ENCODE measurements at regions not wholly inside any gene's neighbourhood (a gene's known extent, or its start where the extent isn't known, plus 50 kb on each side); places are given as distances from the start of the nearest gene placed in this dataset.

- TF ChIP-seq POLR2AphosphoS5 (IDR thresholded peaks at IDR 0.05; ENCODE audit: low read depth, low read length): no peak
- TF ChIP-seq POLR2A (IDR thresholded peaks at IDR 0.05; ENCODE audit: low read depth, low read length): no peak
- TF ChIP-seq TAF1 (IDR thresholded peaks at IDR 0.05; ENCODE audit: low read depth, low read length): no peak
- no peak for TF ChIP-seq SPI1 (IDR thresholded peaks at IDR 0.05; ENCODE audit: low read depth, low read length)
- no peak for TF ChIP-seq PAX5 (IDR thresholded peaks at IDR 0.05; ENCODE audit: insufficient read depth, low read length, severe bottlenecking)
- TF ChIP-seq POU2F2 (IDR thresholded peaks at IDR 0.05; ENCODE audit: low read depth, low read length): no peak
Measured at GRCh38 chr18:1150344-1150743, 245.7 kb downstream of the ADCYAP1 start.

Measured in GM12891 (cell line).